ENCODE measurements at regions not wholly inside any gene's neighbourhood (a gene's known extent, or its start where the extent isn't known, plus 50 kb on each side); places are given as distances from the start of the nearest gene placed in this dataset.

GRCh38 chr20:51104960-51105920 is 82.3 kb upstream of the KCNG1 start:
- TF ChIP-seq, protein P1, sequence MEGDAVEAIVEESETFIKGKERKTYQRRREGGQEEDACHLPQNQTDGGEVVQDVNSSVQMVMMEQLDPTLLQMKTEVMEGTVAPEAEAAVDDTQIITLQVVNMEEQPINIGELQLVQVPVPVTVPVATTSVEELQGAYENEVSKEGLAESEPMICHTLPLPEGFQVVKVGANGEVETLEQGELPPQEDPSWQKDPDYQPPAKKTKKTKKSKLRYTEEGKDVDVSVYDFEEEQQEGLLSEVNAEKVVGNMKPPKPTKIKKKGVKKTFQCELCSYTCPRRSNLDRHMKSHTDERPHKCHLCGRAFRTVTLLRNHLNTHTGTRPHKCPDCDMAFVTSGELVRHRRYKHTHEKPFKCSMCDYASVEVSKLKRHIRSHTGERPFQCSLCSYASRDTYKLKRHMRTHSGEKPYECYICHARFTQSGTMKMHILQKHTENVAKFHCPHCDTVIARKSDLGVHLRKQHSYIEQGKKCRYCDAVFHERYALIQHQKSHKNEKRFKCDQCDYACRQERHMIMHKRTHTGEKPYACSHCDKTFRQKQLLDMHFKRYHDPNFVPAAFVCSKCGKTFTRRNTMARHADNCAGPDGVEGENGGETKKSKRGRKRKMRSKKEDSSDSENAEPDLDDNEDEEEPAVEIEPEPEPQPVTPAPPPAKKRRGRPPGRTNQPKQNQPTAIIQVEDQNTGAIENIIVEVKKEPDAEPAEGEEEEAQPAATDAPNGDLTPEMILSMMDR (IDR thresholded peaks at IDR 0.05): no peak
- TF ChIP-seq MAX (IDR thresholded peaks at IDR 0.05; ENCODE audit: low read depth) (no peak), EP300 (IDR thresholded peaks at IDR 0.05; ENCODE audit: borderline replicate concordance in 1 of 2, low read depth in 1 of 2, low read length in 1 of 2) (no peak), RCOR1 (IDR thresholded peaks at IDR 0.05; ENCODE audit: low read length) (no peak), GABPA (IDR thresholded peaks at IDR 0.05; ENCODE audit: low read depth) (no peak), YY1 (IDR thresholded peaks at IDR 0.05; ENCODE audit: low read depth) (no peak)

All from SK-N-SH (cell line).